NB4 (cell line): ENCODE measurements at regions not wholly inside any gene's neighbourhood (a gene's known extent, or its start where the extent isn't known, plus 50 kb on each side); places are given as distances from the start of the nearest gene placed in this dataset.

Experiments used
- CTCF ChIP-seq: IDR thresholded peaks from one replicate; pipeline ENCODE4 v1.5.1; 2012; ENCODE audit warnings: low read depth, low read length
- MYC ChIP-seq: IDR thresholded peaks from 2 replicates; pipeline ENCODE4 v1.6.1; 2011; ENCODE audit warnings: low read depth, low read length
- POLR2A ChIP-seq: IDR thresholded peaks from 2 replicates; pipeline ENCODE4 v1.6.1; 2011; ENCODE audit warnings: mild to moderate bottlenecking; ENCODE audit not compliant: insufficient read length; ENCODE audit errors: extremely low read depth

- TF ChIP-seq POLR2A (no peak), CTCF (no peak), MYC (no peak)
Measured at GRCh38 chr16:85263239-85263585, 150.9 kb upstream of the CIBAR2 start.
